ENCODE measurements at regions not wholly inside any gene's neighbourhood (a gene's known extent, or its start where the extent isn't known, plus 50 kb on each side); places are given as distances from the start of the nearest gene placed in this dataset.

- Histone ChIP-seq H3K9ac (ENCODE audit: low read depth, low read length, poor library complexity) (no peak overlapping the region), H3K14ac (ENCODE audit: low read length) (no peak overlapping the region), H2BK120ac (ENCODE audit: low read depth, low read length) (no peak overlapping the region), H2BK12ac (ENCODE audit: low read length) (no peak overlapping the region), H3K79me1 (ENCODE audit: low read depth, low read length) (no peaks in the 10 kb centered on the region), H3K27me3 (ENCODE audit: control insufficient read depth in 3 of 3, insufficient read depth in 3 of 3, low read depth in 1 of 3, low read length in 3 of 3) (no peaks in the 10 kb centered on the region), H3K9me3 (replicated peaks in 1 of 2; ENCODE audit: control insufficient read depth in 2 of 2, insufficient read depth in 1 of 2, low read depth in 1 of 2, low read length in 2 of 2) (no peaks in the 10 kb centered on the region), H4K8ac (ENCODE audit: low read depth, low read length) (no peak overlapping the region), H3K23ac (ENCODE audit: low read depth, low read length, poor library complexity) (no peak overlapping the region), H3K36me3 (replicated peaks in 1 of 2; ENCODE audit: control insufficient read depth in 2 of 2, insufficient read depth in 2 of 2, low read length in 2 of 2) (no peaks in the 10 kb centered on the region), H3K4me1 (ENCODE audit: control insufficient read depth in 2 of 2, insufficient read depth in 1 of 2, low read depth in 1 of 2, low read length in 2 of 2) (peaks cover 0 to 1% of the 10 kb centered on the region in 2 donors), H2BK15ac (ENCODE audit: low read length) (no peak overlapping the region), H3K18ac (ENCODE audit: low read length) (no peak overlapping the region), H4K91ac (ENCODE audit: low read depth, low read length, poor library complexity) (no peak overlapping the region), H2AK5ac (ENCODE audit: low read depth, low read length) (no peak overlapping the region), H3K27ac (replicated peaks; ENCODE audit: low read length) (no peak overlapping the region), H3K4me2 (ENCODE audit: insufficient read depth, low read length, poor library complexity, severe bottlenecking) (no peak overlapping the region), H3K4ac (ENCODE audit: low read length) (no peak overlapping the region), H2BK5ac (ENCODE audit: low read length) (no peak overlapping the region), H3K4me3 (ENCODE audit: low read length in 2 of 2) (no peak overlapping the region), H2AFZ (ENCODE audit: low read length) (no peak overlapping the region)
- no peak for DNase-seq (ENCODE audit: low spot score)
- no CpG with 5 or more reads among the region's 2 CpGs for WGBS, 2 donors (ENCODE audit: extremely low coverage in 2 of 2, insufficient read length in 2 of 2, insufficient replicate concordance in 1 of 2)
Observed at GRCh38 chr9:80030801-80031200, 459.0 kb downstream of the TLE4 start.

- DNase-seq (ENCODE audit: low spot score), result no peak
- H2AFZ ChIP-seq (ENCODE audit: low read length), result no peak overlapping the region
- no peak overlapping the region for H3K14ac ChIP-seq (ENCODE audit: low read length)
- no peaks in the 10 kb centered on the region for H3K27me3 ChIP-seq (ENCODE audit: control insufficient read depth in 3 of 3, insufficient read depth in 3 of 3, low read depth in 1 of 3, low read length in 3 of 3)
- no peaks in the 10 kb centered on the region for H3K4me1 ChIP-seq (ENCODE audit: control insufficient read depth in 2 of 2, insufficient read depth in 1 of 2, low read depth in 1 of 2, low read length in 2 of 2)
- no peak overlapping the region for H3K9ac ChIP-seq (ENCODE audit: low read depth, low read length, poor library complexity)
- H3K23ac ChIP-seq (ENCODE audit: low read depth, low read length, poor library complexity), result no peak overlapping the region
- no CpG with 5 or more reads among the region's 2 CpGs for WGBS, 2 donors (ENCODE audit: extremely low coverage in 2 of 2, insufficient read length in 2 of 2, insufficient replicate concordance in 1 of 2)
- no peak overlapping the region for H2BK5ac ChIP-seq (ENCODE audit: low read length)
- H3K79me1 ChIP-seq (ENCODE audit: low read depth, low read length), result no peaks in the 10 kb centered on the region
- no peak overlapping the region for H3K27ac ChIP-seq (replicated peaks; ENCODE audit: low read length)
- no peak overlapping the region for H3K4me3 ChIP-seq (ENCODE audit: low read length in 2 of 2)
- H3K4me2 ChIP-seq (ENCODE audit: insufficient read depth, low read length, poor library complexity, severe bottlenecking), result no peak overlapping the region
- no peaks in the 10 kb centered on the region for H3K36me3 ChIP-seq (replicated peaks in 1 of 2; ENCODE audit: control insufficient read depth in 2 of 2, insufficient read depth in 2 of 2, low read length in 2 of 2)
- no peak overlapping the region for H2BK12ac ChIP-seq (ENCODE audit: low read length)
- H2BK15ac ChIP-seq (ENCODE audit: low read length), result no peak overlapping the region
- no peaks in the 10 kb centered on the region for H3K9me3 ChIP-seq (replicated peaks in 1 of 2; ENCODE audit: control insufficient read depth in 2 of 2, insufficient read depth in 1 of 2, low read depth in 1 of 2, low read length in 2 of 2)
- H2AK5ac ChIP-seq (ENCODE audit: low read depth, low read length), result no peak overlapping the region
- no peak overlapping the region for H2BK120ac ChIP-seq (ENCODE audit: low read depth, low read length)
- H4K8ac ChIP-seq (ENCODE audit: low read depth, low read length), result no peak overlapping the region
- no peak overlapping the region for H3K18ac ChIP-seq (ENCODE audit: low read length)
- no peak overlapping the region for H3K4ac ChIP-seq (ENCODE audit: low read length)
- no peak overlapping the region for H4K91ac ChIP-seq (ENCODE audit: low read depth, low read length, poor library complexity)
Observed at GRCh38 chr9:80028501-80028900, 456.7 kb downstream of the TLE4 start.

- H4K8ac ChIP-seq (ENCODE audit: low read depth, low read length), result no peak overlapping the region
- no peak overlapping the region for H2BK12ac ChIP-seq (ENCODE audit: low read length)
- H3K23ac ChIP-seq (ENCODE audit: low read depth, low read length, poor library complexity), result no peak overlapping the region
- H3K9me3 ChIP-seq (replicated peaks in 1 of 2; ENCODE audit: control insufficient read depth in 2 of 2, insufficient read depth in 1 of 2, low read depth in 1 of 2, low read length in 2 of 2), result no peaks in the 10 kb centered on the region
- H3K4me3 ChIP-seq (ENCODE audit: low read length in 2 of 2), result no peak overlapping the region
- no peak overlapping the region for H3K4me2 ChIP-seq (ENCODE audit: insufficient read depth, low read length, poor library complexity, severe bottlenecking)
- WGBS, 2 donors (ENCODE audit: extremely low coverage in 2 of 2, insufficient read length in 2 of 2, insufficient replicate concordance in 1 of 2), result no CpG with 5 or more reads among the region's 5 CpGs
- H3K36me3 ChIP-seq (replicated peaks in 1 of 2; ENCODE audit: control insufficient read depth in 2 of 2, insufficient read depth in 2 of 2, low read length in 2 of 2), result no peaks in the 10 kb centered on the region
- no peak overlapping the region for H4K91ac ChIP-seq (ENCODE audit: low read depth, low read length, poor library complexity)
- H3K4ac ChIP-seq (ENCODE audit: low read length), result no peak overlapping the region
- no peaks in the 10 kb centered on the region for H3K79me1 ChIP-seq (ENCODE audit: low read depth, low read length)
- H3K27me3 ChIP-seq (ENCODE audit: control insufficient read depth in 3 of 3, insufficient read depth in 3 of 3, low read depth in 1 of 3, low read length in 3 of 3), result no peaks in the 10 kb centered on the region
- no peak overlapping the region for H2AK5ac ChIP-seq (ENCODE audit: low read depth, low read length)
- H2AFZ ChIP-seq (ENCODE audit: low read length), result no peak overlapping the region
- no peak overlapping the region for H3K14ac ChIP-seq (ENCODE audit: low read length)
- H3K9ac ChIP-seq (ENCODE audit: low read depth, low read length, poor library complexity), result no peak overlapping the region
- H2BK120ac ChIP-seq (ENCODE audit: low read depth, low read length), result no peak overlapping the region
- H2BK15ac ChIP-seq (ENCODE audit: low read length), result no peak overlapping the region
- no peaks in the 10 kb centered on the region for H3K4me1 ChIP-seq (ENCODE audit: control insufficient read depth in 2 of 2, insufficient read depth in 1 of 2, low read depth in 1 of 2, low read length in 2 of 2)
- no peak for DNase-seq (ENCODE audit: low spot score)
- H3K27ac ChIP-seq (replicated peaks; ENCODE audit: low read length), result no peak overlapping the region
- no peak overlapping the region for H3K18ac ChIP-seq (ENCODE audit: low read length)
- no peak overlapping the region for H2BK5ac ChIP-seq (ENCODE audit: low read length)
Observed at GRCh38 chr9:80025796-80026520, 454.2 kb downstream of the TLE4 start.

- DNase-seq (ENCODE audit: low spot score), result no peak
- Histone ChIP-seq H4K8ac (ENCODE audit: low read depth, low read length) (no peak overlapping the region), H2BK5ac (ENCODE audit: low read length) (no peak overlapping the region), H3K18ac (ENCODE audit: low read length) (no peak overlapping the region), H3K23ac (ENCODE audit: low read depth, low read length, poor library complexity) (no peak overlapping the region), H2AFZ (ENCODE audit: low read length) (no peak overlapping the region), H3K4me1 (ENCODE audit: control insufficient read depth in 2 of 2, insufficient read depth in 1 of 2, low read depth in 1 of 2, low read length in 2 of 2) (no peaks in the 10 kb centered on the region), H3K4me2 (ENCODE audit: insufficient read depth, low read length, poor library complexity, severe bottlenecking) (no peak overlapping the region), H4K91ac (ENCODE audit: low read depth, low read length, poor library complexity) (no peak overlapping the region), H3K9me3 (replicated peaks in 1 of 2; ENCODE audit: control insufficient read depth in 2 of 2, insufficient read depth in 1 of 2, low read depth in 1 of 2, low read length in 2 of 2) (no peaks in the 10 kb centered on the region), H3K9ac (ENCODE audit: low read depth, low read length, poor library complexity) (no peak overlapping the region), H3K27ac (replicated peaks; ENCODE audit: low read length) (no peak overlapping the region), H3K14ac (ENCODE audit: low read length) (no peak overlapping the region), H2BK15ac (ENCODE audit: low read length) (no peak overlapping the region), H3K36me3 (replicated peaks in 1 of 2; ENCODE audit: control insufficient read depth in 2 of 2, insufficient read depth in 2 of 2, low read length in 2 of 2) (no peaks in the 10 kb centered on the region), H2BK12ac (ENCODE audit: low read length) (no peak overlapping the region), H3K79me1 (ENCODE audit: low read depth, low read length) (no peaks in the 10 kb centered on the region), H3K4ac (ENCODE audit: low read length) (no peak overlapping the region), H2BK120ac (ENCODE audit: low read depth, low read length) (no peak overlapping the region), H3K4me3 (ENCODE audit: low read length in 2 of 2) (no peak overlapping the region), H2AK5ac (ENCODE audit: low read depth, low read length) (no peak overlapping the region), H3K27me3 (ENCODE audit: control insufficient read depth in 3 of 3, insufficient read depth in 3 of 3, low read depth in 1 of 3, low read length in 3 of 3) (no peaks in the 10 kb centered on the region)
- no CpG with 5 or more reads among the region's 1 CpG for WGBS, 2 donors (ENCODE audit: extremely low coverage in 2 of 2, insufficient read length in 2 of 2, insufficient replicate concordance in 1 of 2)
Observed at GRCh38 chr9:80025131-80025530, 453.4 kb downstream of the TLE4 start.
